NCI-H2107 (cell line): ENCODE measurements at regions not wholly inside any gene's neighbourhood (a gene's known extent, or its start where the extent isn't known, plus 50 kb on each side); places are given as distances from the start of the nearest gene placed in this dataset.
"Not testable (repeated sequence)": the region's sequence is repeated elsewhere in the genome, so short reads cannot be mapped to it uniquely, and the experiment has no call there.

Experiments
- DNase-seq: peaks from one replicate; lab custom pipeline; 2025; lab: John Stamatoyannopoulos, UW

DNA sequence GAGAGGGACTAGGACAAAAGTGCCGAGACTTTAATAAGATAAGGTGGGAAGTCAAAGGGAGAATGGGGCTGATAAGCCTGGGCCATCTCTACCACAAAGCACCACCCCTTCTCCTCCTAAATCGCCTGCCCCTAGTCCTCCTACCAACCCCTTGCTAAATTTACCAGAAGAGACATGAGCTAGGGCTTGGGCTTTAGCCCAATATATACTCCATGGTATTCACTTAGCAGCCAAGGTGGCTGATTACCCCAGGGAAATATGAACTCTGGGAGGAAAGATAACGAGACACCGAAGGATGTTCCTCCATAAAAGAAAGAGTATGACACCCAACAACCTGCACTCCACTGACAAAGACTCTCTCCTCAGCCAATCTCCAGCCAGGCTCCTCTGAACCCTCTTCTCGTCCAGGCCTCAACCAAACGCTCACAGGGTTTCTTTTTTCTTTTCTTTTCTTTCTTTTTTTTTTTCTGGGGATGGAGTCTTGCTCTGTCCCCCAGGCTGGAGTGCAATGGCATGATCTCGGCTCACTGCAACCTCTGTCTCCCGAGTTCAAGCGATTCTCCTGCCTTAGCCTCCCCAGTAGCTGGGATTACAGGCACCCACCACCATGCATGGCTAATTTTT lies 610.2 kb downstream of the UQCRFS1 start:
- DNase-seq: no peak

DNA sequence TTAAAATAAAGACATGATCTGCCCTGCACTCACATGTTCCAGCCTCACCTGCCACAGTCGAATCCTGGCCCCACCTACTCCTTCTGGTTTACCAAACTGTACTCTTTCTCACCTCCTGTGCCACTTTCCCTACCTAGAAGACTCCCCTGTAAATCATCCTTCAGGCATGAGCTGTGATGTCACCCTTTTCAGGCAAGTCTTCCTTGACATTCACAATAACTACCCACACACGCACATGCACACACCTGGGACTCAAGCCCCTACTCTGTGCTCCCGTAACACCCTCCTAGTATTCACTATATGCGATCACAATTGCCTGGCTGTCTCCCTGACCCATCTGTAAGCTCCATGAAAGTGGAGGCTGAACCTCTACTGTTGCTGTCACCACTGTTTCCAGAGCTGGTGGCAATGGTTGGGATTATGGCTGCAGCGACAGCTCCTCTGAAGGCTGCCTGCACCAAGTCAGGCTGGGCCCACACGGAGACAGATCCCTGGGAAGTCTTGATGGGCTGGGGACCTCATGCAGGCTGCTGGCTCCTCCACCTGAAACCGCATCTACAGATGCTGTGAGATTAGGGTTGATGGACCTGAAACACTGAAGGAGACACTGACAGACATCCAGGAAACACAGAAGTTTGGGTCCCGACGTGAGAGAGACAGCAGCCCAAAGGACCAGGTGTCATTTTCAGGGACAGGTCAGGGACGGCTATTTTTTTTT lies 611.1 kb downstream of the UQCRFS1 start:
- DNase-seq: no peak

DNA sequence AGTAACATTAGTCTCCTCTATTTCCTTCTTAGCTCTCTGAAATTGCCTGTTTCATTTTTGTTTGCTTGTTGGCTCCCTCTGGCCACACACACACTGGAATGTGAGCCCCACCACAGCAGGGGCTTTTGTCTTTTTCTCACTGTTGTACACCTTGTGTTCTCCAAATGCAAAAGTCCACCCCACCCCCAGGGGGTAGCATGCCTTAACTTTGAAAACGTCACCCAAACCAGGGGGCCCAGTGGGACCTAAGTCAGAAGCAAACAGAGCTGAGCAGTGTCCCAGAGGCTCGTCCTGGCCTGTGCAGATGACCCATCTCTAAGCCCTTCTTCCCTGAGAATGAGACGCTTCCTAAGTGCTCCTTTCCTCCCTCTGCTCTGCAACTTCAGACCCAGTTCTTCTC lies 614.1 kb downstream of the UQCRFS1 start:
- no peak for DNase-seq

DNA sequence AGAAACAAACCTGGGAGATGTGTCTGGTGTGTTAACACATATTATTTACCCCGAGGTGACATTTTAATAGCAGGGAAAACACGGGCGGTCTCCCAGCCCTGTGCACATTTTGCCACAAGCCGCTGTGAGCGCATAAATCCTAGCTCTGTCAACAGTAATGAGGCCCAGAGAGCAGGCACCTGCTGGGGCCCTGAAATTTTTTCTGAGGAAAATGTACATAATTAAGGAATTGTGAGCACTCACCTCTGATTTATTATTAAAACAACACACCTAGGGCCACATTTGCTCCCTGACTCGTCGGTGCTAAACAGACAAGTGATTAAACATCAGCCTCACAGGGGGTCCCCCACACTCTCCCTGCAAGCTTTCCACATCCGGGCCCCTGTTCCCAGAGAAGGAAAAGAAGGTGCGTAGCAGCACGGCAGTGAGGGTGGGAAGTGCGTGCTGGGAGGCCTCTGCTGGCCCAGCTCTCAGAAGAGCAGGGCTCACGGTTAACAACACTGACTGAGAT lies 616.3 kb downstream of the UQCRFS1 start:
- no peak for DNase-seq

DNA sequence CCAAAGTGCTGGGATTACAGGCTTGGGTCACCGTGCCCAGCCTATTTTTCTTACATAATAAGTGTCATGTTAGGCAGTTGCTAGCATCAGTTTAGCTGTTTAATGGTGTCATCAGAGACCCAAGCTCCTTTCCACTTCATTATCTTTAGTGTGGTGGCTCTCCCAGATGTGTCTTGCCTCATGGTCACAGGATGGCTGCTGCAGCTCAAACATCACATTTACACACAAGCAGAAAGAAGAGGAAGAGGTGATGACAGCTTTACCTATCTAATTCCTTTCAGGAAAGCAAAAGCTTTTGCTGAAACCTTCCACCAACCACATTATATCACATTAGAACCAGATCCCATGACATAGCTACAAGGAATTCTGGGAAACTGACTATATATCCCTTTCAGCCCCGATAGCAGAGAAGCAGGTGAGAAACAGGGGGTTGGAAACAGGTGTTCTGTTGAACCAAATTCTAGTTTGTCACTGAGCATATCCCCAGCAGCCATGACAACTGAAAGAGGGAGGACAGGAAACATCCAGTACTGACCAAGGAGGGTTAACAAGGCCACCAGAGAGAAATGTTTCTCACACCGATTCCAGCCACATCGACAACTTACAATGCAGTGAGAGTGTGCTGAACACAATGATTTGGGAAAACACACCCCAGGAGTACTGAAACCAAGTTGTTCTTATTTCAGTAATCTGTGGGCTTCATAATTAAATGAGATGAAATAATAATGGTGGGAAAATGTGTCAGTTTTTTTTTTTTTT lies 617.0 kb downstream of the UQCRFS1 start:
- DNase-seq: no peak

DNA sequence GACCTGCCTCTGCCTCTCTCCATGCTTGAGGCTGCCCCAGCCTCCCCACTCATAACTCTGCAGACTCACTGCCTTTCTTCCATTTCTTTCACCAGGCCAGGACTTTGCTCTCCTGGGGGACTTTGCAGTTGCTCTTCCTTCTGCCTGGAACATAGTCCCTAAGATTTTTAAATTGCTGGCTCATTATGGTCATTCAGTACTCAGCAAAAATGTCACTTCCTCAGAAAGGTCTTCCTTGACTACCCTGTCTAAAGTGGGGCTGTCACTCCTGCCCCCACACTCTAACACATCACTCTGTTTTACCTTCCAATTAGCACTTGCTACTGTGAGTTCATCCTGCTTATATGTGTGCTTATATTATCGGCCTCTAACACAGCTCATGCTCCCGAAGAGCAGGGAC lies 618.2 kb downstream of the UQCRFS1 start:
- no peak for DNase-seq

DNA sequence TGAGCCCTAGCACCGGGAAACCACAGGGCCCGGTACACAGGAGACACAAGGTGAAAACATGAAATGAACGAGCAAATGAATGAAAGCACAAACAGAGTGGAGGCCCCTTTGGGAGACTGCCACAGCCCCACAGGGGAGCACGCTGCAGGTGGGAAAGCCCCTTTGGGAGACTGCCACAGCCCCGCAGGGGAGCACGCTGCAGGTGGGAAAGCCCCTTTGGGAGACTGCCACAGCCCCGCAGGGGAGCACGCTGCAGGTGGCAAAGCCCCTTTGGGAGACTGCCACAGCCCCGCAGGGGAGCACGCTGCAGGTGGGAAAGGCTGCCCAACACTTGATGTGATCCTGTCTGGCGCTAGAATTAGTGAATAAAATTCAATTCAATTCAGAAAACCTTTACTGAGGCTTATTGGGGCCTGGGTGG lies 623.0 kb downstream of the UQCRFS1 start:
- DNase-seq: not testable (repeated sequence)

DNA sequence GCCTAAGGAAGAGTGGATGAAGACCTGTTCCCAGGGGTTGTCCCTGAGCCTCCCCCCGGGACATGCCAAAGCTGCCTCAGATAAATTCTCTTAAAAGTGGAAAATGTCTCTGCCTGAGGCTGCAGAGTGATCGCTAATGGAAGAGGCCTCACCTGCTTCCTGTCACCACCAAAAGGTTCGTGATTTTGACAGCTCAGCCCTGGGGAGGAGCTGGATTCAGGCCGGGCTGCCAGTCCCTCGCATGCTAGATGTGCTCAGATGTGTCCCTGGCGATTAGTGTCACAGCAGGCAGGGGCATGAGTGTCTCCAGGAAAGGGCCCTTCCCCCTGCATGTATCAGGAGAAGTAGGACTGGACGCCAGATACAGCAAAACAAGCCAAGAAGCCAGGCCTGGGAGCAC lies 626.5 kb downstream of the UQCRFS1 start:
- DNase-seq: no peak

DNA sequence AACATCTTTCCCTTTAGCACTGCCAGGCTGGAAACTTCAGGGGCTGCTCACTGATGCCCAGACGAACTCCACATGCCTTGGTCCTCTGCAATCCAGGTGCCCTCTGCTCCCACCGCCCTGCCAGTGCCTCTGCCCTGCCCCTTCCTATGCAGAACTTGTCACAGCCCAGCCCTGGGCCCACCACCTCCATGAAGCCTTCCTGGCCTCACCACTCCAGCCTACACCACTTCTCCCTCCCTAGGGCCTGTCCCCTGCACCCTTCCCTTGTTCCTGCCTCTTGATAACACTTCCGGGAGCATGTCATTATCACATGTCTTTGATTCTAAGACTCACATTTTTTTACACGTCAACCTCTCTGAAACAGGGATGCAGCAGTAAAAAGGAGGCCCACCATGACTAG lies 627.2 kb downstream of the UQCRFS1 start:
- no peak for DNase-seq

DNA sequence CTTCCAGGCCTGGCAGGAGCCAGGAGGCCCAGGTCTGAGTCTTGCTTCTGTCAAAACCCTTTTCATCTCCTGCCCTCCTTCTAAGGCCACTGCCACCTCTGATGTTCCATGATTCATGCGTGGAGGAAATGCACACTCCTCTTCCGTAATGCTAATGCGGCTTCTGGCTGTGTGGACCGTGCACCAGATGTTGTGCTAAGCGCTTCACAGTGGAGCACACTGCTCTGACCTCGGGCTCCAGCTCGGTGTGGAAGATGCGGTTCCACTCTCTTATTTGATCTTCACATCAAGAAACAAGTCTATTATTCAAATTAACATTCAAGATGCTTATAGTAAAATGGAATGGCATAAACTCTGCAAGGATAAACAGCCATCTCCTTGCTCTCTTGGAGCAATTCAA lies 629.2 kb downstream of the UQCRFS1 start:
- no peak for DNase-seq

DNA sequence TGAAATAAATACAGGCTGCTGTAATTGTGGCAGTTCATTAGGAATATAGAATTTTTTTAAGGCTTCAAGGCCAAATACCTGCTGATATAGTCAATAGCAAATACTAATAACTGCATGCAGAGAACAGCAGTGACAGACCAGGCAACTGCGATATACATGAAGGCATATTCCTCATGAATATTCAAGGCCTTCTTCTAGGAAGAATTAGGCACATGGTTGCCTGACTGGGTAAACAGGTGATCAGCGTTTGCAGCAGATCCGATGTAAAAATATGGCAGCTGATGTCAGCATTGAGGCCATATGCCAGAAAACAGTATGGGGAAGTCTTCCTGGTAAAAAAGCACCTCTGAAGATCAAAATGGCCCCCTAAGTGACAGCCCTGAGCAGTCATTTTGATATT lies 629.7 kb downstream of the UQCRFS1 start:
- DNase-seq: no peak

DNA sequence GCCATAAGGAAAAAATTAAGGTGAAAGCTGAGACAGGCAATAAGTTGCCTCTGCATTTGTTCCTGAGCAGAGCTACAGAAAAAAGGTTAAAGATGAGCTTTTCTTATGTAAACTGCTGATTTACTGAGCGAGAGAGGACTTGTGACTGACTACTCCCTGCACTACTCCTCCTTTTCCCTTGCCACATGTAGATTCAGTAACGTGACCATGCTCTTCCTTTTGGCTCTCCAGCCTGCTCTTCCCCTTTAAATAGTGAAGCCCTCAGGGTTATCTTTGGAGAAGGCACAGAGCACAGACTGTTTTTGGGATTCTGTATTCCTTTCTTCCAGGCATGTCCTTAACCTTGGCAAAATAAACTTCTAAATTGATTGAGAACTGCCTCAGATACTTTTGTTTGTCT lies 630.2 kb downstream of the UQCRFS1 start:
- DNase-seq: no peak

DNA sequence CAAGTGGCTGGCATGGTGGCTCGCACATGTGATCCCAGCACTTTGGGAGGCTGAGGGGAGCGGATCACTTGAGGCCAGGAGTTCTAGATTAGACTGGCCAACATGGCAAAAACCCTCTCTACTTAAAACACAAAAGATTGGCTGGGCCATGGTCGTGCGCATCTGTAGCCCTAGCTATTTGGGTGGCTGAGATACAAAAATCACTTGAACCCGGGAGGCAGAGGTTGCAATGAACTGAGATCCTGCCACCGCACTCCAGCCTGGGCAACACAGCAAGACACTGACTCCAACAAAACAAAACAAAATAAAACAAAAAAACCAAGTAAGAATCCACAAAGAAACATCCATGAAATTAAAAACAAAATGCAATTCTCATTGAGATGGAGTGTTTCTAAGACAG lies 630.6 kb downstream of the UQCRFS1 start:
- DNase-seq: no peak

DNA sequence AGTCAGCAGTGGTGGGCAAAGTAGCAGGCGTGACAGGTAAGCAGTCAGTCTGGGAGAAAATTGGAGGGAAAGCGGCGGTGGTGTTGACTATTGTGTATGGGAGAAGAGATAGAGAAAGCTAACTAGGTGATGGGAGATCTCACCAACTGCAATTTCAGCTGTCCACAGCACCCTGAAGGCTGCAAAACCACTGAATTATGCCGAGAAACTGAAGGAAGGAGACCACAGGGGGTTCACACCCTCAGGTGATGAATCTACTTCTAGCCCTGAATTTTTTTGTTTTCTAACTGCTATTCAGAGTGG lies 631.5 kb downstream of the UQCRFS1 start:
- DNase-seq: no peak

DNA sequence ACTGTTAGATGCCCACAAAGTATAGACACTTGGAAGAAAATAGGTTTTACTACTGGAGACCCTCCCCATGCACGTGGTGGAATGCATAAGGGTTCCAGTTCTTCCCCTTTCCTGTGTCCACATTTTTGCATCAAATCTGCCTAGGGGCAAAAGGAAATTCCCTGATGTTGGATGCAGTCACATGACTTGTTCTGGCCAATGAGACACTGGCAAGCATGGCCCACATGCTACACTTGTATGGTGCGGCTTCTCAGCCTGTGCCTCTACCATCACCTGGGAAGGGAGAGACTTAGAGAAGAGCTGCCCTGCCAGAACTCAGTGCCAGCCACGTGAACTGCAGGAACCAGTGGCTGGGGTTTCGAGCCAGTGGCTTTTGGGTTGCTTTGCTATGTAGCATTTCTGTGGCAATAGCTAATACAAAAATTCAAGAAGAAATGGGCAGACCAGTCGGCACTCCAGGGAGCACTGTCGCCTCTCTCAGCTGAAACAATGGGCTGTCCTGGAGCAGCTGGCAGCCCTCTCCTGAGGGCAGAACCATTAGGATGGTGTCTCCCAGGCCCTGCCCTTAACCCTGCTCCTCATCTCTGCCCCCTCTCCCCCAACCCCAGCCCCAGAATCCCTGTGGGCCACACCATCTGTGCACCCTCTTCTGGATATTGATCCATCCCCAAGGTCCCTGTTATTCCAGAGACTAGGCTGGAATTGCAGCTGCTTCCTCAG lies 634.0 kb downstream of the UQCRFS1 start:
- no peak for DNase-seq

DNA sequence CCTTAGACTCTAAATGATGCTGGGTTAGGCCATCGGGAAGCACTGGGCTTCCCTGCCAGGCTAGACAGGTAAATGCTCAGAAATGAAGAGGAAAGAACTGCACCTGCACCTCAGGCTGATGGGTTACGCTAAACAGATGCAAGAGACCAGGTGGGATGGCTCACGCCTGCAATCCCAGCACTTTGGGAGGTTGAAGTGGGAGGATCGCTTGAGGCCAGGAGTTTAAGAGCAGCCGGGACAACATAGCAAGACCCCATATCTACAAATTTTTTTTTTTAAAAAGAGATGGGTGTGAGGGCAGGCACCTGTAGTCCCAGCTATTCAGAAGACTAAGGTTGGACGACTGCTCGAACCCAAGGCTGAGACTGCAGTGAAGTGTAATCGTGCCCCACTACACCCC lies 634.7 kb downstream of the UQCRFS1 start:
- no peak for DNase-seq

DNA sequence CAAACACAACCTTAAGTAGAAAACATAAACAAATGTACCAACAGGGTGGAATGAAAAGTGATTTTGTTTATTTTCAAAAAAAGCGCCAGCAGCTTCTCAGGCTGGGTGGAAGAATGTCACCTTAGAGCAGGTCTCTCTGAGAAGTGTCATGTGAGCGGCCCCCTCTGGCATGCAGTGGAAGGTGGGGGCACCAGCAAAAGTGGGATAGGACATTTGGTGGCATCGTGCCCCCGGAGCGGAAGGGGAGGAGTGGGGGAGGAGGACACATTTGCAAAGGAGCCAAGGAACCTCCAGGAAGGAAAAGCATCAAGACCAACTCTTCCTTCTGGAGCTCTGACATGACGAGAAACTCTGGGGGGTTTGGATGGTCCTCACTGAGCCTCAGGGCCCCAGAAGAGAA lies 635.3 kb downstream of the UQCRFS1 start:
- DNase-seq: no peak

DNA sequence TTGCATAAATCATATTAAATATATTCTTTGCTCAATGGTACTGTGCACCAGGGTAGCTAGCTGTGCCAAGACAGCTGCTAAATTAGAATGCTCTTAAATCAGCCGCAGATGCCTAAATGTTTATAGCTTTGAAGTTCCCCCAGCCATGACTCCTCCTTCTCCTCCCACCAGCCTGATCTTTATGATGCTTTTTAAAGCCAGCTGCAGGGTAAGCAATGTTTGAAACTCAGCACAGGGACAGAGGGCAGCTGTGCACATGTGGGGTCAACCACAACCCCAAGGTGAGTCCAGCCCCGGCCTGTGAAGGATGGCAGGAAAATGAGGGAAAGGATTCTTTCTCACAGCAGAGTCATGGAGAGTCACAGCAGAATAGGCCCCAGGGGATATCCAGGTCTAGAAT lies 635.7 kb downstream of the UQCRFS1 start:
- DNase-seq: no peak

DNA sequence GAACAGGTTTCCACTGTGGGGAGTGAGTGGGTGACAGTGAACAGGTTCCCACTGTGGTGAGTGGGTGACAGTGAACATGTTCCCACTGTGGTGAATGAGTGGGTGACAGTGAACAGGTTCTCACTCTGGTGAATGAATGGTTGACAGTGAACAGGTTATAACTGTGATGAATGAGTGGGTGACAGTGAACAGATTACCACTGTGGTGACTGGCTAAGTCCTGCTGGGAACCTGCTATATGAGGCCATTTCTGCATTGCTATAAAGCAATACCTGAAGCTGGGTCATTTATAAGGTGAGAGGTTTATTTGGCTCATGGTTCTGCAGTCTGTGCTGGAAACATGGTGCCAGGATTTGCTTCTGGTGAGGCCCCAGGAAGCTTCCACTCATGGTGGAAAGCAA lies 637.1 kb downstream of the UQCRFS1 start:
- DNase-seq: no peak

DNA sequence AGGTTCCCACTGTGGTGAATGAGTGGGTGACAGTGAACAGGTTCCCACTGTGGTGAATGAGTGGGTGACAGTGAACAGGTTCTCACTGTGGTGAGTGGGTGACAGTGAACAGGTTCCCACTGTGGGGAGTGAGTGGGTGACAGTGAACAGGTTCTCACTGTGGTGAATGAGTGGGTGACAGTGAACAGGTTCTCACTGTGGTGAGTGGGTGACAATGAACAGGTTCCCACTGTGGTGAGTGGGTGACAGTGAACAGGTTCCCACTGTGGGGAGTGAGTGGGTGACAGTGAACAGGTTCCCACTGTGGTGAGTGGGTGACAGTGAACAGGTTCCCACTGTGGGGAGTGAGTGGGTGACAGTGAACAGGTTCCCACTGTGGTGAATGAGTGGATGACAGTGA lies 637.6 kb downstream of the UQCRFS1 start:
- not testable (repeated sequence) for DNase-seq

DNA sequence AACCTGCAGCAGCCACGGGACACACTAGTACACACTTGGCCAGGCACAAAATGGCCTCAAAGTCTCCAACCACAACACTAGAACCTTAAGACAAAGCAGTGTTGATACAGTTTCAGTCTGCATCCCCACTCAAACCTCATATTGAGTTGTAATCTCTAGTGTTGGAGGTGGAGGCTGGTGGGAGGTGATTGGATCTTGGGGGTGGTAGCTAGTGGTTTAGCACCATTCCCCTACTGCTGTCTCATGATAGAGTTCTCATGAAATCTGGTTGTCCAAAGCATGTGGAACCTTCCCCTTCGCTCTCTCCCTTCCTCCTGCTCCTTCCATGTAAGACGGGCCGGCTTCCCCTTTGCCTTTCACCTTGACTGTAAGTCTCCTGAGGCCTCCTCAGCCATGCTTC lies 638.7 kb downstream of the UQCRFS1 start:
- DNase-seq: no peak
